H9 (cell line): ENCODE measurements at regions not wholly inside any gene's neighbourhood (a gene's known extent, or its start where the extent isn't known, plus 50 kb on each side); places are given as distances from the start of the nearest gene placed in this dataset.

Source experiments
- DNase-seq: peaks from one replicate; pipeline ENCODE4 v3.0.0-alpha.2; 2017
- H2AFZ ChIP-seq: one replicate; pipeline ENCODE4 v1.6.1; 2013; ENCODE audit warnings: mild to moderate bottlenecking, low read length, control low read depth, moderate library complexity
- H2AK5ac ChIP-seq: 2 replicates; pipeline ENCODE4 v1.6.1; 2013; ENCODE audit warnings: low read length, control low read depth, mixed read lengths; ENCODE audit not compliant: insufficient read length
- H2BK120ac ChIP-seq: one replicate; pipeline ENCODE4 v1.6.1; 2013; ENCODE audit warnings: low read depth, mild to moderate bottlenecking, low read length, control low read depth, inconsistent platforms; ENCODE audit not compliant: poor library complexity, severe bottlenecking
- H2BK12ac ChIP-seq: 2 replicates; pipeline ENCODE4 v1.6.1; 2013; ENCODE audit warnings: low read length, control low read depth, mixed read lengths, low read depth; ENCODE audit not compliant: insufficient read length
- H2BK15ac ChIP-seq: 2 replicates; pipeline ENCODE4 v1.6.1; 2013; ENCODE audit warnings: low read depth, low read length, control low read depth
- H2BK20ac ChIP-seq: one replicate; pipeline ENCODE4 v1.6.1; 2013; ENCODE audit warnings: low read depth, mild to moderate bottlenecking, low read length, control low read depth, inconsistent platforms; ENCODE audit not compliant: poor library complexity, severe bottlenecking
- H2BK5ac ChIP-seq: 2 replicates; pipeline ENCODE4 v1.6.1; 2013; ENCODE audit warnings: low read length, control low read depth, mixed read lengths; ENCODE audit not compliant: insufficient read length
- H3K14ac ChIP-seq: 2 replicates; pipeline ENCODE4 v1.6.1; 2013; ENCODE audit warnings: low read length, control low read depth; ENCODE audit not compliant: insufficient read depth
- H3K18ac ChIP-seq: 2 replicates; pipeline ENCODE4 v1.6.1; 2013; ENCODE audit warnings: low read depth, mild to moderate bottlenecking, mixed read lengths, low read length, control low read depth; ENCODE audit not compliant: insufficient read length
- H3K23ac ChIP-seq: 2 replicates; pipeline ENCODE4 v1.6.1; 2013; ENCODE audit warnings: low read length, control low read depth, mixed read lengths, low read depth; ENCODE audit not compliant: insufficient read length
- H3K23me2 ChIP-seq: 2 replicates; pipeline ENCODE4 v1.6.1; 2013; ENCODE audit warnings: low read depth, mild to moderate bottlenecking, mixed read lengths, low read length, control low read depth; ENCODE audit not compliant: insufficient read length, poor library complexity, severe bottlenecking
- H3K27ac ChIP-seq: 2 replicates; pipeline ENCODE4 v1.5.1; 2013; ENCODE audit warnings: low read length, control low read depth, mixed read lengths, low read depth; ENCODE audit not compliant: insufficient read length
- H3K27me3 ChIP-seq: 2 replicates; pipeline ENCODE4 v1.6.1; 2013; ENCODE audit warnings: low read length, control low read depth, inconsistent platforms; ENCODE audit not compliant: insufficient read depth
- H3K4ac ChIP-seq: 2 replicates; pipeline ENCODE4 v1.6.1; 2013; ENCODE audit warnings: low read depth, mild to moderate bottlenecking, control low read depth, inconsistent platforms, low read length, moderate library complexity
- H3K4me1 ChIP-seq: 2 replicates; pipeline ENCODE4 v1.6.1; 2013; ENCODE audit warnings: low read length, control low read depth, inconsistent platforms; ENCODE audit not compliant: insufficient read depth
- H3K4me2 ChIP-seq: 2 replicates; pipeline ENCODE4 v1.6.1; 2013; ENCODE audit warnings: low read length, control low read depth, mixed read lengths; ENCODE audit not compliant: insufficient read length, insufficient read depth
- H3K56ac ChIP-seq: 2 replicates; pipeline ENCODE4 v1.6.1; 2013; ENCODE audit warnings: low read depth, mild to moderate bottlenecking, mixed read lengths, low read length, control low read depth; ENCODE audit not compliant: insufficient read length
- H3K79me1 ChIP-seq: 2 replicates; pipeline ENCODE4 v1.6.1; 2013; ENCODE audit warnings: low read depth, mild to moderate bottlenecking, moderate library complexity, low read length, control low read depth, inconsistent platforms; ENCODE audit not compliant: insufficient read depth, poor library complexity, severe bottlenecking
- H3K79me2 ChIP-seq: 2 replicates; pipeline ENCODE4 v1.6.1; 2013; ENCODE audit warnings: low read length, control low read depth, inconsistent platforms; ENCODE audit not compliant: insufficient read depth
- H3K9ac ChIP-seq: 2 replicates; pipeline ENCODE4 v1.6.1; 2013; ENCODE audit warnings: low read length, control low read depth, mixed read lengths; ENCODE audit not compliant: insufficient read length; ENCODE audit errors: extremely low read depth
- H3K9me3 ChIP-seq: one replicate; pipeline ENCODE4 v1.6.1; 2013; ENCODE audit warnings: low read depth, low read length, inconsistent platforms; ENCODE audit not compliant: control insufficient read depth
- H3T11ph ChIP-seq: one replicate; pipeline ENCODE4 v1.6.1; 2013; ENCODE audit warnings: mild to moderate bottlenecking, low read length, control low read depth, inconsistent platforms
- H4K20me1 ChIP-seq: one replicate; pipeline ENCODE4 v1.6.1; 2013; ENCODE audit not compliant: control insufficient read depth, insufficient read length, insufficient read depth
- H4K5ac ChIP-seq: 2 replicates; pipeline ENCODE4 v1.6.1; 2013; ENCODE audit warnings: low read depth, mild to moderate bottlenecking, mixed read lengths, low read length, control low read depth; ENCODE audit not compliant: insufficient read length
- H4K8ac ChIP-seq: replicated peaks from 2 replicates; pipeline ENCODE4 v1.6.1; 2013; ENCODE audit warnings: low read length, control low read depth, mixed read lengths, low read depth; ENCODE audit not compliant: insufficient read length
- H4K91ac ChIP-seq: 2 replicates; pipeline ENCODE4 v1.6.1; 2013; ENCODE audit warnings: low read depth, mild to moderate bottlenecking, moderate library complexity, mixed read lengths, low read length, control low read depth; ENCODE audit not compliant: insufficient read length
- H3K27ac Mint-ChIP-seq, 3 experiments: 2 replicates in 2 of 3; 3 replicates in 1 of 3; pipeline ENCODE4 v1.8.0; 2020 to 2021; ENCODE audit warnings: mixed read lengths in 3 of 3, mild to moderate bottlenecking in 1 of 3, moderate library complexity in 1 of 3
- H3K27me3 Mint-ChIP-seq: 2 replicates; pipeline ENCODE4 v1.8.0; 2021; ENCODE audit warnings: low read depth, mild to moderate bottlenecking, moderate library complexity, mixed read lengths
- H3K36me3 Mint-ChIP-seq, 3 experiments: 2 replicates in 2 of 3; 3 replicates in 1 of 3; pipeline ENCODE4 v1.8.0; 2020 to 2021; ENCODE audit warnings: low read depth in 3 of 3, mixed read lengths in 3 of 3; ENCODE audit not compliant: insufficient read depth in 1 of 3
- H3K4me1 Mint-ChIP-seq, 2 experiments: 2 replicates each; pipeline ENCODE4 v1.8.0; 2020; ENCODE audit warnings: mixed read lengths in 2 of 2
- H3K4me3 Mint-ChIP-seq, 2 experiments: 2 replicates in 1 of 2; 3 replicates in 1 of 2; pipeline ENCODE4 v1.8.0; 2020 to 2021; ENCODE audit warnings: mild to moderate bottlenecking in 2 of 2, mixed read lengths in 2 of 2, moderate library complexity in 1 of 2
- H3K9me3 Mint-ChIP-seq, 2 experiments: 2 replicates in 1 of 2; 3 replicates in 1 of 2; pipeline ENCODE4 v1.8.0; 2020; ENCODE audit warnings: mild to moderate bottlenecking in 2 of 2, mixed read lengths in 2 of 2, moderate library complexity in 1 of 2
- WGBS: extraction: QIAGEN DNeasy Blood & Tissue Kit; methylation state at CpG from one replicate; pipeline ENCODE4 v1.1.7; 2013; ENCODE audit warnings: missing lambda C conversion rate, low lambda C conversion rate, mixed read lengths; ENCODE audit not compliant: insufficient read length; ENCODE audit errors: extremely low coverage; 5-methylcytosine and 5-hydroxymethylcytosine counted together
- TF ChIP-seq, protein P1 (sequence below): fragments of 200-600 bp; sonication (generic); conservative IDR thresholded peaks from 3 replicates; pipeline ENCODE4 v1.8.0; 2021; ENCODE audit warnings: antibody characterized with exemption, mild to moderate bottlenecking

GRCh38 chr2:52054824-52055223, 1022.9 kb upstream of the NRXN1 start:
- Histone ChIP-seq H2AFZ (no peak overlapping the region), H2BK15ac (no peak overlapping the region), H3K79me2 (no peaks in the 10 kb centered on the region), H2BK120ac (no peak overlapping the region), H3K27ac (no peak overlapping the region), H2AK5ac (no peak overlapping the region), H4K20me1 (no peaks in the 10 kb centered on the region), H2BK5ac (no peak overlapping the region), H3K23ac (no peak overlapping the region), H3K4me1 (no peaks in the 10 kb centered on the region; the same call in 1 of the 2 replicates), H3K4ac (no peak overlapping the region), H3K18ac (no peak overlapping the region), H3K27me3 (no peaks in the 10 kb centered on the region), H3K4me2 (peak overlapping the region; percentile 8), H4K91ac (no peak overlapping the region), H3K56ac (no peak overlapping the region), H3K79me1 (no peaks in the 10 kb centered on the region), H4K8ac (no peak overlapping the region), H3K23me2 (no peaks in the 10 kb centered on the region), H2BK12ac (no peak overlapping the region), H3K9ac (no peak overlapping the region), H3K9me3 (peaks cover 15% of the 10 kb centered on the region), H4K5ac (no peak overlapping the region), H3T11ph (no peak overlapping the region), H2BK20ac (no peak overlapping the region), H3K14ac (no peak overlapping the region)
- TF ChIP-seq, protein P1, sequence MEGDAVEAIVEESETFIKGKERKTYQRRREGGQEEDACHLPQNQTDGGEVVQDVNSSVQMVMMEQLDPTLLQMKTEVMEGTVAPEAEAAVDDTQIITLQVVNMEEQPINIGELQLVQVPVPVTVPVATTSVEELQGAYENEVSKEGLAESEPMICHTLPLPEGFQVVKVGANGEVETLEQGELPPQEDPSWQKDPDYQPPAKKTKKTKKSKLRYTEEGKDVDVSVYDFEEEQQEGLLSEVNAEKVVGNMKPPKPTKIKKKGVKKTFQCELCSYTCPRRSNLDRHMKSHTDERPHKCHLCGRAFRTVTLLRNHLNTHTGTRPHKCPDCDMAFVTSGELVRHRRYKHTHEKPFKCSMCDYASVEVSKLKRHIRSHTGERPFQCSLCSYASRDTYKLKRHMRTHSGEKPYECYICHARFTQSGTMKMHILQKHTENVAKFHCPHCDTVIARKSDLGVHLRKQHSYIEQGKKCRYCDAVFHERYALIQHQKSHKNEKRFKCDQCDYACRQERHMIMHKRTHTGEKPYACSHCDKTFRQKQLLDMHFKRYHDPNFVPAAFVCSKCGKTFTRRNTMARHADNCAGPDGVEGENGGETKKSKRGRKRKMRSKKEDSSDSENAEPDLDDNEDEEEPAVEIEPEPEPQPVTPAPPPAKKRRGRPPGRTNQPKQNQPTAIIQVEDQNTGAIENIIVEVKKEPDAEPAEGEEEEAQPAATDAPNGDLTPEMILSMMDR = no peak
- Mint-ChIP-seq H3K27ac (peak overlapping the region in 2 of 3 experiments; percentile 37 to 77; a peak in 2 of 7 replicates), H3K36me3 (peaks cover 18 to 33% (median 24%) of the 10 kb centered on the region in 3 experiments), H3K4me1 (peaks cover 13 to 23% of the 10 kb centered on the region in 2 experiments), H3K4me3 (no peak overlapping the region), H3K9me3 (peaks cover 23 to 41% of the 10 kb centered on the region in 2 experiments), H3K27me3 (no peaks in the 10 kb centered on the region)
- DNase-seq = no peak
- no CpG with 5 or more reads among the region's 3 CpGs for WGBS
